HEK293 (cell line): ENCODE measurements at regions not wholly inside any gene's neighbourhood (a gene's known extent, or its start where the extent isn't known, plus 50 kb on each side); places are given as distances from the start of the nearest gene placed in this dataset.

Experiments used
- CTCF ChIA-PET: fragments of 350-600 bp; formaldehyde crosslinking; extraction: SDS; loops from one replicate; lab custom pipeline; 2021; ENCODE audit warnings: antibody characterized with exemption; lab: Yijun Ruan, JAX
- POLR2A ChIA-PET: fragments of 300-600 bp; formaldehyde crosslinking; extraction: SDS; loops from one replicate; lab custom pipeline; 2020; ENCODE audit warnings: antibody characterized with exemption, inconsistent platforms; lab: Yijun Ruan, JAX
- H3K27ac ChIP-seq: fragments of 200-500 bp; sonication (Bioruptor generic); 2 replicates; pipeline ENCODE4 v1.5.1; 2014; ENCODE audit warnings: low read depth, low read length, control low read depth, inconsistent platforms; ENCODE audit errors: extremely low read depth
- H3K36me3 ChIP-seq, 2 experiments: fragments of 200-500 bp in 1 of 2; sonication (Bioruptor generic) in 1 of 2; 1 replicate in 1 of 2; 2 replicates in 1 of 2; pipeline ENCODE4 v1.5.1; 2014 to 2017; ENCODE audit warnings: inconsistent platforms in 2 of 2, low read length in 2 of 2; ENCODE audit not compliant: control insufficient read depth in 2 of 2, insufficient read depth in 1 of 2
- H3K4me1 ChIP-seq: fragments of 200-500 bp; sonication (Bioruptor generic); 2 replicates; pipeline ENCODE4 v1.5.1; 2014; ENCODE audit warnings: mild to moderate bottlenecking, low read length, inconsistent platforms; ENCODE audit not compliant: control insufficient read depth, insufficient read depth
- H3K4me3 ChIP-seq: 2 replicates; pipeline ENCODE4 v1.5.1; 2011; ENCODE audit warnings: low read depth, mild to moderate bottlenecking, control low read depth, low read length, moderate library complexity
- H3K9me3 ChIP-seq: fragments of 200-500 bp; sonication (Bioruptor generic); 2 replicates; pipeline ENCODE4 v1.5.1; 2014; ENCODE audit warnings: low read depth, low read length, inconsistent platforms; ENCODE audit not compliant: control insufficient read depth, insufficient read depth
- BCL11B ChIP-seq: fragments of 450-650 bp; formaldehyde crosslinking; IDR thresholded peaks from 2 replicates; pipeline ENCODE4 v1.5.1; 2016; ENCODE audit warnings: low read depth, missing biosample characterization, missing genetic modification characterization
- CTCF ChIP-seq: fragments of 450-650 bp; formaldehyde crosslinking; IDR thresholded peaks from 2 replicates; pipeline ENCODE4 v1.5.1; 2016; ENCODE audit warnings: missing biosample characterization, missing genetic modification characterization
- GLIS2 ChIP-seq: fragments of 450-650 bp; formaldehyde crosslinking; IDR thresholded peaks from 2 replicates; pipeline ENCODE4 v1.5.1; 2016; ENCODE audit warnings: missing biosample characterization, missing genetic modification characterization
- KLF1 ChIP-seq: fragments of 450-650 bp; formaldehyde crosslinking; IDR thresholded peaks from 2 replicates; pipeline ENCODE4 v1.5.1; 2016; ENCODE audit warnings: missing biosample characterization, missing genetic modification characterization
- TCF7L2 ChIP-seq: IDR thresholded peaks from 2 replicates; pipeline ENCODE4 v1.6.1; 2011; ENCODE audit warnings: low read depth, mild to moderate bottlenecking, inconsistent platforms, low read length, moderate library complexity, borderline replicate concordance
- YY1 ChIP-seq: fragments of 450-650 bp; formaldehyde crosslinking; IDR thresholded peaks from 2 replicates; pipeline ENCODE4 v1.5.1; 2018; ENCODE audit warnings: missing biosample characterization, missing genetic modification characterization
- ZNF121 ChIP-seq: fragments of 450-650 bp; formaldehyde crosslinking; IDR thresholded peaks from 2 replicates; pipeline ENCODE4 v1.5.1; 2016; ENCODE audit warnings: missing biosample characterization, missing genetic modification characterization
- ZNF169 ChIP-seq: fragments of 450-650 bp; formaldehyde crosslinking; IDR thresholded peaks from 2 replicates; pipeline ENCODE4 v1.5.1; 2016; ENCODE audit warnings: missing biosample characterization, missing genetic modification characterization
- ZNF202 ChIP-seq: fragments of 450-650 bp; formaldehyde crosslinking; IDR thresholded peaks from 2 replicates; pipeline ENCODE4 v1.5.1; 2016; ENCODE audit warnings: missing biosample characterization, missing genetic modification characterization, borderline replicate concordance
- ZNF311 ChIP-seq: fragments of 450-650 bp; formaldehyde crosslinking; IDR thresholded peaks from 2 replicates; pipeline ENCODE4 v1.5.1; 2017; ENCODE audit warnings: missing biosample characterization, missing genetic modification characterization, borderline replicate concordance
- ZNF354C ChIP-seq: fragments of 450-650 bp; formaldehyde crosslinking; IDR thresholded peaks from 2 replicates; pipeline ENCODE4 v1.5.1; 2016; ENCODE audit warnings: missing biosample characterization, missing genetic modification characterization, low read depth, borderline replicate concordance
- ZNF37A ChIP-seq: fragments of 450-650 bp; IDR thresholded peaks from 2 replicates; pipeline ENCODE4 v1.5.1; 2018; ENCODE audit warnings: missing biosample characterization, missing genetic modification characterization
- ZNF416 ChIP-seq: fragments of 450-650 bp; formaldehyde crosslinking; IDR thresholded peaks from 2 replicates; pipeline ENCODE4 v1.5.1; 2016; ENCODE audit warnings: missing biosample characterization, missing genetic modification characterization
- ZNF473 ChIP-seq: fragments of 450-650 bp; formaldehyde crosslinking; IDR thresholded peaks from 2 replicates; pipeline ENCODE4 v1.5.1; 2017; ENCODE audit warnings: missing biosample characterization, missing genetic modification characterization
- ZNF521 ChIP-seq: fragments of 450-650 bp; formaldehyde crosslinking; IDR thresholded peaks from 2 replicates; pipeline ENCODE4 v1.5.1; 2017; ENCODE audit warnings: missing biosample characterization, mild to moderate bottlenecking, missing genetic modification characterization
- ZNF529 ChIP-seq: fragments of 450-650 bp; formaldehyde crosslinking; IDR thresholded peaks from 2 replicates; pipeline ENCODE4 v1.5.1; 2017; ENCODE audit warnings: missing genetic modification characterization, missing biosample characterization; ENCODE audit not compliant: insufficient replicate concordance
- ZNF561 ChIP-seq: fragments of 450-650 bp; IDR thresholded peaks from 2 replicates; pipeline ENCODE4 v1.5.1; 2018; ENCODE audit warnings: missing biosample characterization, missing genetic modification characterization, borderline replicate concordance
- ZNF585B ChIP-seq: fragments of 450-650 bp; formaldehyde crosslinking; IDR thresholded peaks from 2 replicates; pipeline ENCODE4 v1.5.1; 2016; ENCODE audit warnings: missing biosample characterization, missing genetic modification characterization
- ZNF626 ChIP-seq: fragments of 450-650 bp; sonication (Bioruptor Pico); formaldehyde crosslinking; IDR thresholded peaks from 2 replicates; pipeline ENCODE4 v1.5.1; 2018; ENCODE audit warnings: missing biosample characterization, missing genetic modification characterization, inconsistent platforms
- ZNF830 ChIP-seq: fragments of 450-650 bp; IDR thresholded peaks from 2 replicates; pipeline ENCODE4 v1.5.0; 2018; ENCODE audit warnings: missing biosample characterization, missing genetic modification characterization, low read depth, mild to moderate bottlenecking, moderate library complexity
- TF ChIP-seq, protein P1 (sequence below): fragments of 450-650 bp; formaldehyde crosslinking; IDR thresholded peaks from 2 replicates; pipeline ENCODE4 v1.5.1; 2016; ENCODE audit warnings: missing biosample characterization, missing genetic modification characterization
- TF ChIP-seq, protein P2 (sequence below): fragments of 450-650 bp; formaldehyde crosslinking; IDR thresholded peaks from 2 replicates; pipeline ENCODE4 v1.5.1; 2017; ENCODE audit warnings: missing biosample characterization, missing genetic modification characterization
- TF ChIP-seq, protein P3 (sequence below): fragments of 450-650 bp; formaldehyde crosslinking; IDR thresholded peaks from 2 replicates; pipeline ENCODE4 v1.5.1; 2016; ENCODE audit warnings: missing biosample characterization, missing genetic modification characterization
- TF ChIP-seq, protein P4 (sequence below): fragments of 450-650 bp; formaldehyde crosslinking; IDR thresholded peaks from 2 replicates; pipeline ENCODE4; 2016; ENCODE audit warnings: missing biosample characterization, missing genetic modification characterization

DNA sequence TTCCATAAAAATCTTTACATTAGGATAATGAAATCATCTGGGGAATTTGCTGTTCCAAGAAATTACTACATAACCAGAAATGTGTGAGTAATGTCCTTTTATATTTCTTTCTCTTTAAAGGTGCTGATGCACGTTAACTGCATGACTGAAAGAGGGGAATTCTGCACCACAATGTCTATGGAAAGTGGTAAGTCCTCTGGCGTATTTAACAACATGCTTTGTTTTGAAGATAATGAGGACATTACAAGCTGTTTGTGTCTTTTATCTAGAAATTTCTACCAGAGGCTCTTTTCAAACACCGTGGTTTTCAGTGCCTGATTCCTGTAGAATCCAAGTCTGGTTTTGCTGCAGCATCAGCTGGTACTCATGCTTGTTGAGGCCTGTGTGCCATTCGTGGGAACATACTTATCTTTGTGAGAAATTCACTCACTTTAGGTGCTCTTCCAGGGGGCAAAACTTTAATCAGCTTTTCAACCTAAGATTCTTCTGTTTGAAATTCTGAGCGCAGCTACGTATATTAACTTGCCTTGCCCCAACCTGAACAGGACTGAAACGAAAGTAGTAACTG lies 257.2 kb downstream of the PDHA2 start:
- ChIA-PET CTCF (no interaction called here), POLR2A (no interaction called here)
- H3K4me1 ChIP-seq = no peaks in the 10 kb centered on the region
- TF ChIP-seq, protein P1, sequence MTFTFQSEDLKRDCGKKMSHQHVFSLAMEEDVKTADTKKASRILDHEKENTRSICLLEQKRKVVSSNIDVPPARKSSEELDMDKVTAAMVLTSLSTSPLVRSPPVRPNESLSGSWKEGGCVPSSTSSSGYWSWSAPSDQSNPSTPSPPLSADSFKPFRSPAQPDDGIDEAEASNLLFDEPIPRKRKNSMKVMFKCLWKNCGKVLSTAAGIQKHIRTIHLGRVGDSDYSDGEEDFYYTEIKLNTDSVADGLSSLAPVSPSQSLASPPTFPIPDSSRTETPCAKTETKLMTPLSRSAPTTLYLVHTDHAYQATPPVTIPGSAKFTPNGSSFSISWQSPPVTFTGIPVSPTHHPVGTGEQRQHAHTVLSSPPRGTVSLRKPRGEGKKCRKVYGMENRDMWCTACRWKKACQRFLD (tag by site-specific recombination) = no peak
- TF ChIP-seq CTCF (no peak), ZNF830 (tag by site-specific recombination) (no peak), ZNF585B (tag by site-specific recombination) (no peak)
- TF ChIP-seq, protein P2, sequence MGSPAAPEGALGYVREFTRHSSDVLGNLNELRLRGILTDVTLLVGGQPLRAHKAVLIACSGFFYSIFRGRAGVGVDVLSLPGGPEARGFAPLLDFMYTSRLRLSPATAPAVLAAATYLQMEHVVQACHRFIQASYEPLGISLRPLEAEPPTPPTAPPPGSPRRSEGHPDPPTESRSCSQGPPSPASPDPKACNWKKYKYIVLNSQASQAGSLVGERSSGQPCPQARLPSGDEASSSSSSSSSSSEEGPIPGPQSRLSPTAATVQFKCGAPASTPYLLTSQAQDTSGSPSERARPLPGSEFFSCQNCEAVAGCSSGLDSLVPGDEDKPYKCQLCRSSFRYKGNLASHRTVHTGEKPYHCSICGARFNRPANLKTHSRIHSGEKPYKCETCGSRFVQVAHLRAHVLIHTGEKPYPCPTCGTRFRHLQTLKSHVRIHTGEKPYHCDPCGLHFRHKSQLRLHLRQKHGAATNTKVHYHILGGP = no peak
- no peak overlapping the region for H3K4me3 ChIP-seq
- H3K27ac ChIP-seq = no peak overlapping the region
- H3K36me3 ChIP-seq = no peaks in the 10 kb centered on the region
- H3K9me3 ChIP-seq = no peaks in the 10 kb centered on the region

DNA sequence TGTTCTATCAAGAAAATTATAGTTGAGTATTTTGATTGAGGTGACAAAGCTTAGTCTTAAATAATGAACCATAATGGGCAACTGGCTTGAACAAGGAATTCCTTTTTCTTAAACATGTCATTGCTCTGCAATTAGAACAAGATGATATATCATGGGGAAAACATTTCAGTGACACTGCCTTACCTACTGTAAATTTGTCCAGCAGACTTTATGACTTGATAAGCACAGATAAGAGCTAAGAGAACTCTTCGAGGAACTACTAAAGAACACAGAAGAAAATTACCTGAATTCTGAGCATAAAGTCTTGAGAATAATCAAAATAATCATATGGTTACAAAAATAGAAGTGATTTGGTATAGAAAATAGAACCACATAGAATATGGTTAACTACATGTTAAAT lies 257.8 kb downstream of the PDHA2 start:
- Histone ChIP-seq H3K36me3 (no peaks in the 10 kb centered on the region), H3K9me3 (no peaks in the 10 kb centered on the region), H3K4me3 (no peak overlapping the region), H3K27ac (no peak overlapping the region), H3K4me1 (no peaks in the 10 kb centered on the region)
- CTCF ChIA-PET = no interaction called here
- POLR2A ChIA-PET = no interaction called here
- no peak for TF ChIP-seq ZNF521
- TF ChIP-seq, protein P3, sequence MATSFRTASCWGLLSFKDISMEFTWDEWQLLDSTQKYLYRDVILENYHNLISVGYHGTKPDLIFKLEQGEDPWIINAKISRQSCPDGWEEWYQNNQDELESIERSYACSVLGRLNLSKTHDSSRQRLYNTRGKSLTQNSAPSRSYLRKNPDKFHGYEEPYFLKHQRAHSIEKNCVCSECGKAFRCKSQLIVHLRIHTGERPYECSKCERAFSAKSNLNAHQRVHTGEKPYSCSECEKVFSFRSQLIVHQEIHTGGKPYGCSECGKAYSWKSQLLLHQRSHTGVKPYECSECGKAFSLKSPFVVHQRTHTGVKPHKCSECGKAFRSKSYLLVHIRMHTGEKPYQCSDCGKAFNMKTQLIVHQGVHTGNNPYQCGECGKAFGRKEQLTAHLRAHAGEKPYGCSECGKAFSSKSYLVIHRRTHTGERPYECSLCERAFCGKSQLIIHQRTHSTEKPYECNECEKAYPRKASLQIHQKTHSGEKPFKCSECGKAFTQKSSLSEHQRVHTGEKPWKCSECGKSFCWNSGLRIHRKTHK (tag by site-specific recombination) = no peak
- TF ChIP-seq ZNF473 (tag by site-specific recombination) = no peak
- no peak for TF ChIP-seq BCL11B (tag by site-specific recombination)
- no peak for TF ChIP-seq ZNF626 (tag by site-specific recombination)
- no peak for TF ChIP-seq ZNF37A (tag by site-specific recombination)
- TF ChIP-seq KLF1 = no peak
- no peak for TF ChIP-seq TCF7L2
- TF ChIP-seq ZNF529 = no peak
- no peak for TF ChIP-seq ZNF121 (tag by site-specific recombination)
- TF ChIP-seq ZNF202 (tag by site-specific recombination) = no peak
- TF ChIP-seq YY1 (tag by site-specific recombination) = no peak
- TF ChIP-seq ZNF354C (tag by site-specific recombination) = no peak
- TF ChIP-seq ZNF311 (tag by site-specific recombination) = no peak
- no peak for TF ChIP-seq GLIS2 (tag by site-specific recombination)
- TF ChIP-seq ZNF169 (tag by site-specific recombination) = no peak
- TF ChIP-seq, protein P1 (tag by site-specific recombination) = no peak
- TF ChIP-seq, protein P4, sequence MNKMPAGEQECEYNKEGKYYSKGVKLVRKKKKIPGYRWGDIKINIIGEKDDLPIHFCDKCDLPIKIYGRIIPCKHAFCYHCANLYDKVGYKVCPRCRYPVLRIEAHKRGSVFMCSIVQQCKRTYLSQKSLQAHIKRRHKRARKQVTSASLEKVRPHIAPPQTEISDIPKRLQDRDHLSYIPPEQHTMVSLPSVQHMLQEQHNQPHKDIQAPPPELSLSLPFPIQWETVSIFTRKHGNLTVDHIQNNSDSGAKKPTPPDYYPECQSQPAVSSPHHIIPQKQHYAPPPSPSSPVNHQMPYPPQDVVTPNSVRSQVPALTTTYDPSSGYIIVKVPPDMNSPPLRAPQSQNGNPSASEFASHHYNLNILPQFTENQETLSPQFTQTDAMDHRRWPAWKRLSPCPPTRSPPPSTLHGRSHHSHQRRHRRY (tag by site-specific recombination) = no peak
- no peak for TF ChIP-seq ZNF561 (tag by site-specific recombination)
- TF ChIP-seq ZNF416 (tag by site-specific recombination) = no peak
